Activated T-cell treated with anti-CD3 and anti-CD28 coated beads, Interleukin-2, amount 50 U/mL, for 24 hours (primary cell): ENCODE measurements at regions not wholly inside any gene's neighbourhood (a gene's known extent, or its start where the extent isn't known, plus 50 kb on each side); places are given as distances from the start of the nearest gene placed in this dataset.
A peak's percentile ranks its signal among the peaks of the same experiment; 100 is the strongest.

Source experiments
- DNase-seq: peaks from one replicate; pipeline ENCODE4 v3.0.0-alpha.2; 2020
- H3K27ac Mint-ChIP-seq: 2 replicates; pipeline ENCODE4 v1.8.0; 2020; ENCODE audit warnings: mild to moderate bottlenecking, mixed read lengths
- H3K27me3 Mint-ChIP-seq: 2 replicates; pipeline ENCODE4 v1.8.0; 2020; ENCODE audit warnings: mixed read lengths
- H3K36me3 Mint-ChIP-seq: 2 replicates; pipeline ENCODE4 v1.8.0; 2020; ENCODE audit warnings: low read depth, mixed read lengths
- H3K4me1 Mint-ChIP-seq: 2 replicates; pipeline ENCODE4 v1.8.0; 2020; ENCODE audit warnings: low read depth, mixed read lengths
- H3K4me3 Mint-ChIP-seq: 2 replicates; pipeline ENCODE4 v1.8.0; 2020; ENCODE audit warnings: mild to moderate bottlenecking, moderate library complexity, mixed read lengths
- H3K9me3 Mint-ChIP-seq: 2 replicates; pipeline ENCODE4 v1.8.0; 2020; ENCODE audit warnings: mixed read lengths

DNA sequence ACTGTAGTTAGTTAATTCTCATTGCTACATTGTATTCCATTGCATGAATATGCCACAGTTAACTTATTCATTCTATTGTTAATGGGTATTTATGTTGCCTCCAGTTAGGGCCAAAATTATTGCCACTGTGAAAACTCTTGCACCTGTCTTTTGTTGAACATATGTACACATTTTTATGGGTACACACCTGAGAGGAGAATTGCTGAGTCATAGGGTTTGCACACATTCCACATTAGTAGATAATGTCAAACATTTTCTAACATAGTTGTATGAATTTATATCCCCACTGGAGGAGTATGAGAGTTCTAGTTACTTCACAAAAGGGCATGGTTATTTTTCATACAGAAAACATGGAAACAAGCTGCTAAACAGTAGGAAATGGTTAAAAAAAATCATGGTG lies 338.4 kb downstream of the FOXO1 start:
- Mint-ChIP-seq H3K27ac (no peak overlapping the region), H3K4me3 (no peak overlapping the region), H3K9me3 (peaks cover 2% of the 10 kb centered on the region), H3K27me3 (no peaks in the 10 kb centered on the region), H3K36me3 (peaks cover 3% of the 10 kb centered on the region), H3K4me1 (peaks cover 34% of the 10 kb centered on the region)
- DNase-seq: no peak

DNA sequence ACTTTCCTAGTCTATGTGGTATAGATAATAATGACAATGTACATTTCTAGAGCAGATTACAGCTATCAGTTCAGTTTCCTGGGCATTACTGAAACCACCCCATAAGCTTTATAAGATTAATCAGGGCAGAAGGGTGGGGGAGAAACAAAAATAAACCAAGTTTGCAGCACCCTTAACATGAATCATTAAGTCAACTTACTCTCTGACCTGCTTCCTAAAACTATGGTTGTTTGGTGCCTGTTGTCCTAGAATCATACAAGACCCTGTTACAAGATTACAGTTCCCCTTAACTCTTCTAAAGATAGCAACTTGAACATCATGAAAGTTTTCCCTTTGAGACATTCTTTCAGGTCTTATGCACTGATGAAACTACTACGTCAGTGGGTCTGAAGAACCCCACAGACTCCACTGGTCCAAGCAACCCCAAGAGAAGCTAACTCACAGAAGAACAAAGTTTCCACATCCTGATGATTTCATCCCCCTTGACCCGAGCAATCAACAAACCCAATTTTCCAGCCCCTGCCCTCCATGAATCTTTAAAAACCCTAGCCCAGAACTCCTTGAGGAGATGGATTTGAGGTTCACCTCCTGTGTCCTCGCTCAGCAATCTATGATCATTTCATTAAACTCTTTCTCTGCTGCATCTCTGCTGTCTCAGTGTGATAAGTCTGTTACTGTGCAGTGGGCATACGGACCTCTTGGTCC lies 336.5 kb downstream of the FOXO1 start:
- no peaks in the 10 kb centered on the region for H3K27me3 Mint-ChIP-seq
- no peak for DNase-seq
- H3K27ac Mint-ChIP-seq: no peak overlapping the region
- no peaks in the 10 kb centered on the region for H3K36me3 Mint-ChIP-seq
- no peak overlapping the region for H3K4me3 Mint-ChIP-seq
- peaks cover 36% of the 10 kb centered on the region for H3K4me1 Mint-ChIP-seq
- no peaks in the 10 kb centered on the region for H3K9me3 Mint-ChIP-seq

DNA sequence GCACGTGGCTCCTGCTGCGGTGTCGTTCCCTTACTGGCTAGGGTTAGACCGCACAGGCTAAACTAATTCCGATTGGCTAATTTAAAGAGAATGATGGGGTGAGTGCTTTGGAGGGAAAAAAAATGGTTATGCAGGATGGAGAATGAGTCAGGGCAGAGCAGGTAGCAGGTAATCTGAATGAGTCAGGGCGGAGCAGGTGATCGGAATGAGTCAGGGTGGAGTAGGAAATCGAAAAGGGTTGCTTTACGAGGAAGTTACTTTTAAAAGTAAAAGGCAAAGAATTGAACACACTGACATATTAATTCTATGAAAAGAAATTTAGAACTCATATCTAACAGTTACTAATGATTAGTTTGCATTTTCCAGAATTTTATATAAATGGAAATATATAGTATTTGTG lies 335.5 kb downstream of the FOXO1 start:
- DNase-seq: no peak
- Mint-ChIP-seq H3K4me1 (peaks cover 29% of the 10 kb centered on the region), H3K27me3 (no peaks in the 10 kb centered on the region), H3K27ac (no peak overlapping the region), H3K9me3 (no peaks in the 10 kb centered on the region), H3K36me3 (no peaks in the 10 kb centered on the region), H3K4me3 (no peak overlapping the region)

- peaks cover 32% of the 10 kb centered on the region for H3K4me1 Mint-ChIP-seq
- H3K4me3 Mint-ChIP-seq: no peak overlapping the region
- no peaks in the 10 kb centered on the region for H3K9me3 Mint-ChIP-seq
- no peaks in the 10 kb centered on the region for H3K27me3 Mint-ChIP-seq
- H3K36me3 Mint-ChIP-seq: no peaks in the 10 kb centered on the region
- H3K27ac Mint-ChIP-seq: peak overlapping the region; percentile 14
- DNase-seq: no peak
These were observed 334.6 kb downstream of the FOXO1 start for GRCh38 chr13:40331802-40332201.

- no peaks in the 10 kb centered on the region for H3K36me3 Mint-ChIP-seq
- H3K4me3 Mint-ChIP-seq: no peak overlapping the region
- no peaks in the 10 kb centered on the region for H3K27me3 Mint-ChIP-seq
- no peak overlapping the region for H3K27ac Mint-ChIP-seq
- H3K9me3 Mint-ChIP-seq: no peaks in the 10 kb centered on the region
- peaks cover 34% of the 10 kb centered on the region for H3K4me1 Mint-ChIP-seq
- no peak for DNase-seq
These were observed 333.2 kb downstream of the FOXO1 start for GRCh38 chr13:40333226-40333625.

DNA sequence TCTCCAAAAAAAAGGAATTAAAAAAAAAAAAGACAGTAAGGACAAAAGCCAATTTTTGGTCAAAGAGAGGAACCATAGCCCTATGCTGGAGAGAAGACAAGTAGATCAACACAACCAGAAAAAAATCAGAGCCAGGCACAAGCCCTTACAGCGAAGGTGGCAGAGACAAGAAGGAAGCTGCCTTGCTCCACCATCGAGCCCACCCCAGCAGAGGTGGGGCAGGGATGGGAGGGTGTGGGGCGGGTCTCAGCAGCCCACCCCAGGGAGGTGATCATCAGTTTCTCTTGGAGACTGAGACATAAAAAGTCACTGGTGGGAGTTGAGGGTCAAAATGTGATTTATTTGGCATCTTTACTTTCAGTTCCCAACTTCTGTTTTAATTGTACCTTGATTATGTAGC lies 332.4 kb downstream of the FOXO1 start:
- Mint-ChIP-seq H3K36me3 (no peaks in the 10 kb centered on the region), H3K4me1 (peaks cover 34% of the 10 kb centered on the region), H3K4me3 (no peak overlapping the region), H3K27ac (no peak overlapping the region), H3K27me3 (no peaks in the 10 kb centered on the region), H3K9me3 (no peaks in the 10 kb centered on the region)
- DNase-seq: no peak

DNA sequence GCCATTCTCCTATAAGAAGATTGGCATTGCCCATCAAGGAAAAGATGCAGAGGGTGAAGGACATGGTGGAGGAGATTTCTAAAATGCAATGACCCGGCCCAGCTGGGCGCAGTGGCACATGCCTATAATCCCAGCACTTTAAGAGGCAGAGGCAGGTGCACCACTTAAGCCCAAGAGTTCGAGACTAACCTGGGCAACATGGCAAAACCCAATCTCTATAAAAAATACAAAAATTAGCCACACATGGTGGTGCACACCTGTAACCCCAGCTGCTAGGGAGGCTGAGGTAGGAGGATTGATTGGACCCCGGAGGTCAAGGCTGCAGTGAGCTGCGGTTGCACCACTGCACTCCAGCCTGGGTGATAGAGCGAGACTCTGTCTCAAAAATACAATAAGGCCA lies 331.8 kb downstream of the FOXO1 start:
- Mint-ChIP-seq H3K4me3 (no peak overlapping the region), H3K9me3 (no peaks in the 10 kb centered on the region), H3K36me3 (no peaks in the 10 kb centered on the region), H3K27ac (no peak overlapping the region), H3K27me3 (no peaks in the 10 kb centered on the region), H3K4me1 (peaks cover 34% of the 10 kb centered on the region)
- no peak for DNase-seq

- Mint-ChIP-seq H3K27me3 (no peaks in the 10 kb centered on the region), H3K4me3 (no peak overlapping the region), H3K4me1 (peaks cover 23% of the 10 kb centered on the region), H3K9me3 (no peaks in the 10 kb centered on the region), H3K27ac (no peak overlapping the region), H3K36me3 (no peaks in the 10 kb centered on the region)
- no peak for DNase-seq
These were observed 329.9 kb downstream of the FOXO1 start for GRCh38 chr13:40336228-40337221.

GRCh38 chr13:40337651-40338050 lies 328.8 kb downstream of the FOXO1 start:
- DNase-seq: no peak
- H3K27me3 Mint-ChIP-seq: no peaks in the 10 kb centered on the region
- no peaks in the 10 kb centered on the region for H3K36me3 Mint-ChIP-seq
- peaks cover 16% of the 10 kb centered on the region for H3K4me1 Mint-ChIP-seq
- no peak overlapping the region for H3K4me3 Mint-ChIP-seq
- no peak overlapping the region for H3K27ac Mint-ChIP-seq
- no peaks in the 10 kb centered on the region for H3K9me3 Mint-ChIP-seq

- no peak for DNase-seq
- Mint-ChIP-seq H3K27me3 (no peaks in the 10 kb centered on the region), H3K9me3 (no peaks in the 10 kb centered on the region), H3K27ac (no peak overlapping the region), H3K4me3 (no peak overlapping the region), H3K4me1 (peaks cover 16% of the 10 kb centered on the region), H3K36me3 (no peaks in the 10 kb centered on the region)
These were observed 328.2 kb downstream of the FOXO1 start for GRCh38 chr13:40338217-40338616.

GRCh38 chr13:40340368-40341095 lies 325.9 kb downstream of the FOXO1 start:
- Mint-ChIP-seq H3K27me3 (no peaks in the 10 kb centered on the region), H3K9me3 (no peaks in the 10 kb centered on the region), H3K27ac (no peak overlapping the region), H3K4me1 (peaks cover 16% of the 10 kb centered on the region), H3K36me3 (no peaks in the 10 kb centered on the region), H3K4me3 (no peak overlapping the region)
- DNase-seq: no peak

DNA sequence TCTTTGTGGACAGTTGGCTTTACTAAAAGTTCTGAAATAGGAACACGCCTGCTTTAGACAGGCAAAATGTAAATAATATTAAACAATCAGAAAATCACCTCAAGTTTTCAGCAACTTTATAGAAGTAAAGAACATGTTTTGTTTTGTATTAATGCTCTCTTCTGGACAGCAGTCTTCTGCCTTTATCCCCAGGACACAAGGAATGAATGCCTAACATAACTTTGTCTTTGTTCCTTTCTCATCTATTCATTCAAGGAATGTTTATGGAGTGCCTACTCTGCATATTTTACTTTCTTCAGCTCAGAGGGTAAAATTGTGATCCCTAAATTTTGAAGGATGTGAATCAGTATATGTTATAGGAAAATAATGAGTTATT lies 325.4 kb downstream of the FOXO1 start:
- Mint-ChIP-seq H3K27me3 (no peaks in the 10 kb centered on the region), H3K9me3 (no peaks in the 10 kb centered on the region), H3K27ac (no peak overlapping the region), H3K36me3 (no peaks in the 10 kb centered on the region), H3K4me1 (peaks cover 14% of the 10 kb centered on the region), H3K4me3 (no peak overlapping the region)
- DNase-seq: no peak

- Mint-ChIP-seq H3K4me1 (peaks cover 10% of the 10 kb centered on the region), H3K4me3 (no peak overlapping the region)
These were observed 324.9 kb downstream of the FOXO1 start for GRCh38 chr13:40341501-40341900.

GRCh38 chr13:40342461-40342860 lies 324.0 kb downstream of the FOXO1 start:
- Mint-ChIP-seq H3K36me3 (no peaks in the 10 kb centered on the region), H3K9me3 (no peaks in the 10 kb centered on the region), H3K27ac (no peak overlapping the region), H3K4me3 (no peak overlapping the region), H3K4me1 (peaks cover 2% of the 10 kb centered on the region), H3K27me3 (no peaks in the 10 kb centered on the region)
- no peak for DNase-seq

More at GRCh38 chr13:40341501-40341900, 324.9 kb downstream of the FOXO1 start:
- no peaks in the 10 kb centered on the region for H3K27me3 Mint-ChIP-seq
- no peaks in the 10 kb centered on the region for H3K36me3 Mint-ChIP-seq
- H3K27ac Mint-ChIP-seq: no peak overlapping the region
- no peaks in the 10 kb centered on the region for H3K9me3 Mint-ChIP-seq
- no peak for DNase-seq
